HG02642 (cell line): ENCODE measurements at regions not wholly inside any gene's neighbourhood (a gene's known extent, or its start where the extent isn't known, plus 50 kb on each side); places are given as distances from the start of the nearest gene placed in this dataset.

ENCODE experiments used
- ATAC-seq: cut with Tn5 transposase; IDR thresholded peaks from one replicate; pipeline ENCODE4 v1.9.1; 2021; ENCODE audit warnings: mild to moderate bottlenecking; ENCODE audit not compliant: unreplicated experiment, poor library complexity

DNA sequence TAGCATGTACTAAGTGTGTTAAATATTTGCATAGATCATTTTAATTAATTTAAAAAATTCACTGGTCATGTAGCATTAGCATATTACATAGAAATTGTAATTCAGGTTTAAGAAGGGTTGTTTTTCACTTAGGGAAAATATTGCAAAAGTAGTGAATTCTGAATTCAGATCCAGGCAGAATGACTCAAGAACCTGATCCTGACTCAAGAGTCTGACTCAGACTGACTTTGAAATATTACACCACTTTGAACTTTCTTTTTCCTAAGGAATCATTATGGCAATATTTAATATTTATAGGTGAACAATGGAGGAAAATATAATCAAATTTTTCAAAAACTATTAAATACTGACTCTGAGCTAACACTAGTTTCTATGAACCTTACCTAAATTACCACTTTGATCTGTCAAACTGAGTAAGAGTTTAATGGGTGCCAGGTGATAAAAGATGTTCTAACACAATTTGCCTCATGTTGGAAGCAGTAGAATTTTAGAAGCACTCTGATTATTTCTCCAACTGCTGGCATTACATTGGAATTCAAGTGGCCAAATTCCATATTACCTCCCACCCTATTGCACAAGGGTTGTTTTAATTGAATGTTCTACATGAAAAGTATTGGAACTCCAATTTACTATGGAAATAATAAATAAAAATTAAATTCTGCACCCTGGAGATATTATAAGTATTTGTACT, 261.6 kb downstream of the SLITRK1 start:
- no peak for ATAC-seq

DNA sequence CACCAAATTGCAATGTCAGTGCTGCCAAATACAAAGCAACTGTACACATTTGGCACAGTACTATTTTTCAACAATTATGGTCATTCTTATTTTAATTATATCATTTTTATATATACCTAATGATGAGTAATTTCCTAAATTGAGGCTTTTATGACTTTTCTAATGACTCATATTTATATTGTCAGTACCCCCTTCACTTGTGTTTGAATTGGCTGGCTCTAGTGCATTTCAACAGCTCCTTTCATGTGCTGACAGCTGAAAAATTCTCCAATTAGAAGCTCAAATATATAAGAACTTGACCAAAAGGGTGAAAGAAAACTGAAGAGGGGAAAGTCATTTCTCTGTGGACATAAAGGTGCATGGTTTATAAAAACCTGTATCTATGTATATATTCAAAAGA, 263.3 kb downstream of the SLITRK1 start:
- no peak for ATAC-seq

DNA sequence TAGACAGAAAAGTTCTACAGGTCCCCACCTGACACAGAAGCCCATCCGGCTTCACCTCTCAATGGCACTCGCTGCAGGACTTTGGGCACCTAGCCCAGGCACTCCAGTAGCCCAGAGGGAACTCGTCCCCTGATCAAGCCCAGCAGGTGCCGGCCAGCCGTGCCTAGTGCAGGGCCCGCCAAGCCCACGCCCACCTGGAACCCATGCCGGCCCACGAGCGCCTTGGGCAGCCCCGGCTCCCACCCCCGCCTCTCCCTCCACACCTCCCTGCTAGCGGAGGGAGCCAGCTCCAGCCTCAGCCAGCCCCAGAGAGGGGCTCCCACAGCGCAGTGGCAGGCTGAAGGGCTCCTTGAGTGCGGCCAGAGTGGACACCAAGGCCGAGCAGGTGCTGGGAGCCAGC, 268.8 kb downstream of the SLITRK1 start:
- ATAC-seq = no peak

DNA sequence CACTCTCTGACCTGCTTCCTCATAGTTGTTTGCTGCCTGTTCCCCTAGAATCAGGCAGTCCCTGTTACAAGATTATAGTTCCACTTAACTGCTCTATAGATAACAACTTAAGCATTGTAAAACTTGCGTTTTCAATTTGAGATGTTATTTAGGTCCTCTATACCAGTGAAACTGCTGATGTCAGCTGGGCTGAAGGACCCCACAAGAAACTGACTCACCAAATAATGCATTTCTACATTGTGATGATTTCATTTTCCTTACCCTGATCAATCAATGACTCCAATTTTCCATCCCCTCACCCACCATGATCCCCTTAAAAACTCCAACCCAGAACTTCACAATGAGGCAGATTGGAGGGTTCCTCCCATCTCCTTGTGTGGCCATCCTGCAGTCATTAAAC, 280.7 kb downstream of the SLITRK1 start:
- ATAC-seq = no peak

DNA sequence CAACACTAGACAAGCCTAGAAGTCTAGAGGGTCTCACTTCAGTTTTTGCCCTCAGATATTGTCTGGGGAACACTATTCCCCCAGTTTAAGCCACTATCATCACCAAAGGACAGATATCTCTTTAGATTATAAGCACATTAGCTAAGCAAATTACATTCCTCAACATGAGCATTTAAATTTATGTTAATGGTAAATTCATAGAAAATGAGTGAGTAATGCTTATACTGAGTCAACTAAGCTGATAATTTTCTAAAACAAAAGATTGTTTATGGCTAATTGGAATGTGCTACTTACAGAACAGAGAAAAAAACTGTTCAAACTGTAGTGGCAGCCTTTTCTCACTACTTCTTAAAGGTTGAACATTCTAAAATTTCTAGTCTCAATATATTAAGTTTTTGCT, 290.2 kb downstream of the SLITRK1 start:
- ATAC-seq = no peak

DNA sequence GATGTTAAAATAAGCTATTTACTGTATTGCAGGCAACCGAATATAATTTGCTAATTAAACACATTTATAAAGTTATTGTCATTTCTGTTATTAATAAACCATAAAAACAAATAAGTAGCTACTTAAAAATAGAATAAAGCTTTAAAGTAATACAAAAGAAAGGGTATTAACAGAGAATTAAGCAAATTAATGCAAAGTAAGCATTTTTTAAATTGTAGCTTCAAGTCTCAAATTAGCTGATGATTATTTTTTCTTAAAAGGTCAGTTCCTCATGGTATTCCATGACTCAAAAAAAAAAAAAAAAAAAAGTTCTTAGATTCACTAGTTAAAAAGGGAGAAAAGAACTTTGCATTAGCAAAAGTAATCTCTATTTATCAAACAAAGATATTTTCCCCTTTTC, 292.5 kb downstream of the SLITRK1 start:
- no peak for ATAC-seq

DNA sequence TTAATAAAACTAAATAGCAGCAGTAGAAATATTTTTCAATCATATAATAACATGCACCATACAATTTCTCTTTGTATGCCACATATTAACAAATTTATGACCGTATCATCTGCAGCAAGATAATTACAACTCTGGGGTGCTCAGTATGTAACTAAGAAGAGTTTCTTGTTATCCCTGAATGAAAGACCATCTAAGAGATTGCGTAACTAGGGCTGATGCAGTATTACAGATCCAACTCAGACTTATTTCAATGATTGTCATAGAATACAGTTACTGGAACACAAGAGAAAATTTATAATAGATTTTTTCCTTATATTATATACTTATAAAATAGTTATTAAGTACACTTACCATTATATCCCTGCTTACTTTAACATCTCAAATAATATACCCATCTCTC, 305.1 kb downstream of the SLITRK1 start:
- ATAC-seq = no peak

DNA sequence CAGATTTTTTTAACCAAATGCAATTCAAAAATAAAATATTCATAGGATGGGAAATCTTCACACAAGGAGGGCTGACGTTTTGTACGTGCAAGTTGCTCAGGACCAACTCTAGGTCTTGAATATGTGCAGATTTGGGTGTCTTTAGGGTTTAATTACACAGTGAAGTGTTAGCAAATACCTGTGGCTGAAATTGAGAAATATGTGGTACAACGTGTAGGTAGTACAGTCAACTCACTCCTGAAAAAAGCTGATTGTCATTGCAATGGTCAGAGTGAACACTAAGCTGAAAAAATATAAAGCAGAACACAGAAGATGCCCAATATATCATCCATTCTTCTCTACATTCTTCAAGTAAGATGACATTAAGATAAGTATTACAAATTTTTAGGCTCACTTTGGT, 314.3 kb downstream of the SLITRK1 start:
- no peak for ATAC-seq

DNA sequence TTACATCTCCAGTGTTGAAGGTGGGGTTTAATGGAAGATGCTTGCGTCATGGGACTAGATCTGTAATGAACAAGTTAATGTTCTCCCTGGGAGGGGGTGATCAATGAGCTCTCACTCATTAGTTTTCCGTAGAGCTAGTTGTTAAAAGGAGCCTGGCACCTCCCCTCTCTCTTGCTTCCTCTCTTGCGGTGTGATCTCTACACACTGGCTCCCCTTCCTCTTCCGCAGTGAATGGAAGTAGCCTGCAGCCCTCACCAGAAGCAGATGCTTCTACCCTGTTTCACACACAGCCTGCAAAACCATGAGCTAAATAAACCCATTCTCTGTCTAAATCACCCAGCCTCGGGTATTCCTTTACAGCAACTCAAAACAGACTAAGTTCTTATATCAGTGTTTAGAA, 318.8 kb downstream of the SLITRK1 start:
- ATAC-seq = no peak

DNA sequence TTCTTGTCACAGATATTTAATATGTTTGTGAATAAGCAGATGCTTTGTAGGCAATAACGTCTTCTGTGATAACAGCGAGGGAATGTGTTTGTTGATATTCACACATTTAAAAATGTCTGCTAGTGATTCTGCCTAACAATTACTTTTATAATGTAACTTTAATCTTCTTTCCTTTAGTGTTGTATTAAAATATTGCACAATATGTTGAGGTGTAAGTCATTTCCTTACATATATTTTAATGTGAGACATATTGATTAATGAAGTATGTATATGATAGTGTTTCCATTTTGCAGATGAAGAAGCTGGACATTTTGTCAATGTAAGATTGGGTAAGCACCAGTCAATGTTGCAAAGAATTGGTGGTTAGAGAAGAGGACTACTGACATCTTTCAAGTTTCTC, 324.4 kb downstream of the SLITRK1 start:
- no peak for ATAC-seq

DNA sequence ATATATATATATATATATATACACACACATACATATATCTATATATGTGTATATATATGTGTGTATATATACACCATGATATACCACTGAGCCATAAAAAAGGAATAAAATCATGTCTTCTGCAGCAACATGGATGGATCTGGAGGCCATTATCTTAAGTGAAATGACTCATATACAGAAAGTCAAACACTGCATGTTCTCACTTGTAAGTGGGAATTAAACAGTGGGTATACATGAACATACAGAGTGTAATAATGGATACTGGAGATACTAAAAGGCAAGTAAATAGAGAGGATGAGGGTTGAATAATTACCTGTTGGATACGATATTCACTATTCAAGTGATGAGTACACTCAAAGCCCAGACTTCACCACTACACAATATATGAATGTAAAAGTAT, 332.6 kb downstream of the SLITRK1 start:
- ATAC-seq = no peak

DNA sequence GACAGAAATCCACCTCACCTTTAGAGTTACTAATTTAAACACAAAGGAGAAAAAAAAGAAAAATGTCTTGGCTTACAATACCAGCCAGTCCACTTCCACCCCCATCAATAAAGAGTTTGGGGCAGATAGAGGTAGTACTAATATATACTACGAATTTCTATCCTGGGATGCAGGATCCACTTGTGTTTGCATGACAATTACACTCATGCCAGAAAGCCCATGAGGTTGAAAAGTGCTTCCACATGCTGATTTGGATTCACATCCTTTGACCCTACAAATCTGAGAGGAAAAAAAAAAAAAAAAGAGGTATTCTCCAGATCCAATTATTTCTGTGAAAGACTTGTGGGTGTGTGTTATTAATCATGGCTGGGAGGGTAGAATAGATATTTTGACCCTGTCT, 335.2 kb downstream of the SLITRK1 start:
- no peak for ATAC-seq

DNA sequence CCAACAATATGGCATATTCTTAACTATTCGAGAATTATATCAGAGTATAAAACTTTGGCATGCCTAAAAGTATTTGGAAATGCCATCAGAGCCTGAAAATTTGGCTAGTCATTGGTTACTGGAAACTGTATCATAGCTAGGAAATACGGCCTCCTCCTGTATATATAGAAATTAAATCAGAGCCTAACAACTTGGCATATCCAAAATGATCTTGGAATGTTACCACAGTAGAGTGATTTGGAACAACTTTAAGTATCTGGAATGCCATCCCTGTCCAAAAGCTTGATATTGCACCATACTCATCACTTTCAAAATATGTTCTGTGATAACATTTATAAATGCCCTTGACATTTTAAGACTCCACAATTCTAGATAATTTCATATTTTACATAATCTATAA, 335.8 kb downstream of the SLITRK1 start:
- no peak for ATAC-seq

DNA sequence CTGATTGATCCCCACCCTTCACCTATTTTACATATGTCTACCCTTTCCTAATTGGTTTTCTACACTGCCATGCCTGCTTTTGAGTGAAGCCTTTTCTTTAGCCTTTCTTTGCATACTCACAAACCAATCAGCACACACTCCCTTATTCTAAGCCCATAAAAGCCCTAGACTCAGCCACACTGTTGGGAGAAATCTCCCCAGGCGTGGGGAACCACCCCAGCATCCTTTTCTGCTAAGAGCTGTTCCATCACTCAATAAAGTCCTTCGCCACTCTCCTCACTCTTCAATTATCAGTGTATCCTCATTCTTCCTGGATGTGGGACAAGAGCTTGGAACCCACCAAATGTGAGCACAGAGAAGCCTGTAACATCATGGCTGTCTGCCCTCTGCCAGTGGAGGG, 343.6 kb downstream of the SLITRK1 start:
- ATAC-seq = no peak

DNA sequence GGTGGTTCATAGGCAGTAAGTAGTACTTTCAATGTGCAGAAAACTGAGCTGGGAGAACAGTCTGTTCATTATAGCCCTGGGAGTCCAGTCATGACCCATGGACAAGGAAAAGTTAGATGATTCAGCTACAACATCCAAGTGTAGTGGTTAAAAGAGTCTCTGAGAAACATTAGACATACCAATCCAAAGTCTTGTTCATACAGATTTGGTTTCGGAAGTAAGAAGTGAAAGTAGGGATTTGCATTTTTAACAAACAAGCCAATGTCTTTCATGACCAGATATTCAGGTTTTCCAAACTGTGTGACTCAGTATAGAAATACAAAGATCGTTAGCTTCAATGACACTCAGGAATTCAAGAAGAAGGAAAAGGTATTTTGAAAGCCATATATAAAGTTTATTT, 345.3 kb downstream of the SLITRK1 start:
- no peak for ATAC-seq

DNA sequence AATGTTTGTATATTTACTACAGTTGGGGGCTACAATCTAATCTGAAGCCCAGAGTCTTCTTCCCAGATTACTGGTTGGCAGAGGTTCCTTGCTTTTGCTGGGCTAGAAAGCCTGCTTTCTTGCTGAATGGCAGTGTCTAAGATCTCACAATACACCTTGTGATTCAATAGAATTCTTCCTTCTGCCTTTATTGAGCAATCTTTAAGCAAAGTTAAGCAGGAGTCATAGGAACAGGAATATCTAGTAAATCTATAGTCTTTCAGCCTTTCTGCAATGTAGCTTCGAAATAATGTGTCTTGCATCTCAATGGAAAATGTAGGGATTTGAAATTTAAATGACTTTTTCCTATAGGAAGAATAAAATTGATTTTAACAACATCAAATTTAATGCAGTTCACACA, 346.1 kb downstream of the SLITRK1 start:
- ATAC-seq = no peak

DNA sequence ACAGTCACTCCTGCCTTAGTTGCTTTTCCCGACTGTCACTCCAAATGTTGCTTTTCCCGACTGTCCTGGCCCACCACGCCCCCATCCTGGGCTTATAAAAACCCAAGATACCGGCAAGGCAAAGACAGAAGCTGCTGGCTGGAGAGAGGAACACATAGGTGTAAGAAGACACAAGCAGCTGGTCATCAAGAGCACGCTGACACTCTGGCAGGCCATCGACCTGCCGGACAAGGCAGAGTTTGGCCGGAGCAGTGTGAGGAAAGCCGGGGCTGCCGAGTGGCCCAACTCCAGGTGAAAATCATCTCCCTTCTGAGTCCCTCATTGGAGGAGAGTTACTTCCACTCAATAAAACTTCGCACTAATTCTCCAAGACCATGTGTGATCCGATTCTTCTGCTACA, 349.5 kb downstream of the SLITRK1 start:
- ATAC-seq = no peak

DNA sequence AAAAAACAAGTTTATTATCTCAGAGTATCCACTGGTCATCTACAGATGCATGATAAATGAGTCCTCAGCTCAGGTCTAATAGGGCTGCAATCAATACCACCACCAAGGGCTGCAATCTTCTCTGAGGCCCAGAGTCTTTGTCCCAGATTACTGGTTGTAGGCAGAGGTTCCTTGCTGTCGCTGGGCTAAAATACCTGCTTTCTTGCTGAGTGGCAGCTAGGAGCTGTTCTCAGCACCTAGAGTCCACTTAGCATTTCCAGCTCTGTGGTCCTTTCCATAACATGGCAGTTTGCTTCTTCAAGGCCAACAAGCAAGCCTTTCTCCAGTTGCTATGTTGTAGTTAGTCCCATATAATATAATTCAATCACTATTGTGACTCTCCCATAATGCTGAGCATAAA, 351.3 kb downstream of the SLITRK1 start:
- no peak for ATAC-seq

DNA sequence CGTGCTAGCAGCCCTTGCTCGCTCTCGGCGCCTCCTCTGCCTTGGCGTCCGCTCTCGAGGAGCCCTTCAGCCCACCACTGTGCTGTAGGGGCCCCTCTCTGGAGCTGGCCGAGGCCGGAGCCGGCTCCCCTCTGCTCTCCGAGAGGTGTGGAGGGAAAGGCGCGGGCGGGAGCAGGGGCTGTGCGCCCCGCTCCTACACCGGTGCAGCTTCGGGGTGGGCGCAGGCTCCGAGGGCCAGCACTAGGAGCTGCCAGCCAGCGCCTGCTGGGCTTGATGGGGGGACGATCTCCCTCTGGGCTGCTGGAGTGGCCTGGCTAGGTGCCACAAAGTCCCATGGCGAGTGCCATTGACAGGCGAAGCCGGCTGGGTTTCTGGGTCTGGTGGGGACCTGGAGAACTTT, 365.5 kb downstream of the SLITRK1 start:
- no peak for ATAC-seq

DNA sequence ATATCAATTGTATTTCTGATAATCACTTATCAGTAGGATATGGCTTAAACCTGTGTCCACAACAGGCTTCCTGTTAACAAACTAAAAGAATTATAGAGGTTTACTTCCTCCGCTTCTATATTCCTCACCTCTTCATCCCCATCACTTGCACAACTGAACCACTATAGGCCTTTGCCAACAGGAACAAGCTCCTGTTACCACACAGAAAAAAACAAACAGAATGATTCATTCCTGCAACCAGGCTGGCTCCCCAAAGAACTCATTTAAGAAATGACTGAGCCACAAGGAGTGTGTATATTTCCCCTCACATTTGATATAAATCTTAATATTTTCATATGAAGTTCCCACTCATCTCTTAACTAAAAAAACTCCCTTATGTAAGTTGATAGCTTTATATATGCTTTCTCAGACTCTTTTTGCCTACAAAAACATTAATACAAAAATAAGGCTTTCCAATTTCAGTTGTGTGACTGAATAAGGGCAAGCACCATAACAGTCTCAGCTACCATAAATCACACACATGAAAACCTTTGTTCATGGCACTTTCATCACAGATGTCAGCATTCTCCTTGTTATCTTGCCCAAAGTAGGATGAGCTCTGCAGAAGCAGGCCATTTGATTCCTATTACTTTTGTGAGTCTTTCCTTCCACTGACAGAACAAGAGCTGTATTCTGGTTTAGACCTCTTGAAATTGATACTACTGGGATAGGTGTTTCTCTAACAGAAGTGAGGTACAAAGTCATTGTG, 366.8 kb downstream of the SLITRK1 start:
- ATAC-seq = no peak

DNA sequence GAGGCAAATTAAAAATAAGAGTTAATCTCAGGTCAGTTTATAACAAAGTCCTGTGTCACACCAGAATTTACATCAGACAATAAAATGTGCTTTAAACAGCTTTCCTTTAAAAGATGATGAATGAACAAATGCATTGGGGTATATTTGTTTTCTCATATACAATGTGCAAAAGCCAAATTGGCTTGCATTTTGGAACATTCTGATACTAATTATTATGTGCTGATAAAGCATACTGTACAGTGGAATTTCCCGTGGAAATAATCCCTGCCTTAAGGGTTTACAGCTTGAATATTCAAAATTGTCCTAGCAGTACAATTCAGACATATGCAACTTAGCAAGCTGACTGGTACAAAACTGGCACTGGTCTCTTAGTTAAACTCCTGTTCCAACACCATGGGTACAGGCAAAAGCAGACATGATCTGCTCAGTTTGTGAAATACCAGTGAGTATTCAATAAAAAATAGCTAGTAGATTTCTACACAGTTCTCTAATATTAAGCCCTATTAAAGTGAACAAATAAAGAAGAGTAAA, 373.4 kb downstream of the SLITRK1 start:
- ATAC-seq = no peak

DNA sequence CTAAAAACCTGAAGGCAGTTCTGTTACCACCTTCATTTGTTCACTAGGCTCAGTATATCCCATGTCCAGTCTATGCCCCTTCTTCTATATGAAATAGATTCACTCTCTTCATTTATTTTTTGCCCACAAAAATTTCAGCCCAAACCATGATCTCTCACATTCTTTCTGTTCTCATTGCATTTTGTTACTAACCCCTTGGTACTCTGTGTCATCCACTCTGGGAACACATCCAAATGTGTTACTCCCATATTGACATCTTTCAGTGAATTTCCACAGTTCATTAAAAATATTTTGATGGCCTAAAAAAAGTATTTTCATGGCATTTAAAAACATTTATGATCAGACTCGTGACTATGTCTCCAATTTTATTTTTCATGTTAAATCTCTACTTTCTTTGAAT, 378.9 kb downstream of the SLITRK1 start:
- ATAC-seq = no peak
